ENCODE measurements at regions not wholly inside any gene's neighbourhood (a gene's known extent, or its start where the extent isn't known, plus 50 kb on each side); places are given as distances from the start of the nearest gene placed in this dataset.

DNA sequence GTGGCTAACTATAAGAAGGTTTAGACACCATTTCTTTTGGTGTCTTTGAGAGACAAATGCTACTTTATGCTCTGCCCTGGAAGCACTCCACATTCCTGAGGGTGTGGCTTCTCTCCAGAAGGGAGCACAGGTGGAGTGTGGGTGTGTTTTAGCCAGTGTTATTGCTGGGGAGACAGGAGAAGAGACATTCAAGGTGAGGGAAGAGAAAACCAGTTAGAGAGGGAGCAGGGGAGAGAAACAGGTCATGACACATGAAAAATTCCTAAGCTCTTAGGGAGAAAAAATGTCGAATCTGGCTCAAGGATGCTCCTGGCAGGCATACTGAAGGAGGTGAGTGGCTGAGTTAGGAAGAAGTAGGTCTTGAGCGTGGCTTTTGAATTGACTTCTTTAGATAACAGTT lies 292.8 kb downstream of the CLIC5 start:
- TF ChIP-seq, protein P1, sequence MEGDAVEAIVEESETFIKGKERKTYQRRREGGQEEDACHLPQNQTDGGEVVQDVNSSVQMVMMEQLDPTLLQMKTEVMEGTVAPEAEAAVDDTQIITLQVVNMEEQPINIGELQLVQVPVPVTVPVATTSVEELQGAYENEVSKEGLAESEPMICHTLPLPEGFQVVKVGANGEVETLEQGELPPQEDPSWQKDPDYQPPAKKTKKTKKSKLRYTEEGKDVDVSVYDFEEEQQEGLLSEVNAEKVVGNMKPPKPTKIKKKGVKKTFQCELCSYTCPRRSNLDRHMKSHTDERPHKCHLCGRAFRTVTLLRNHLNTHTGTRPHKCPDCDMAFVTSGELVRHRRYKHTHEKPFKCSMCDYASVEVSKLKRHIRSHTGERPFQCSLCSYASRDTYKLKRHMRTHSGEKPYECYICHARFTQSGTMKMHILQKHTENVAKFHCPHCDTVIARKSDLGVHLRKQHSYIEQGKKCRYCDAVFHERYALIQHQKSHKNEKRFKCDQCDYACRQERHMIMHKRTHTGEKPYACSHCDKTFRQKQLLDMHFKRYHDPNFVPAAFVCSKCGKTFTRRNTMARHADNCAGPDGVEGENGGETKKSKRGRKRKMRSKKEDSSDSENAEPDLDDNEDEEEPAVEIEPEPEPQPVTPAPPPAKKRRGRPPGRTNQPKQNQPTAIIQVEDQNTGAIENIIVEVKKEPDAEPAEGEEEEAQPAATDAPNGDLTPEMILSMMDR (IDR thresholded peaks at IDR 0.05; ENCODE audit: low read length): no peak
- TF ChIP-seq EZH2 (IDR thresholded peaks at IDR 0.05; ENCODE audit: borderline replicate concordance, low read length): no peak
